ENCODE measurements at regions not wholly inside any gene's neighbourhood (a gene's known extent, or its start where the extent isn't known, plus 50 kb on each side); places are given as distances from the start of the nearest gene placed in this dataset.
"Not testable (repeated sequence)": the region's sequence is repeated elsewhere in the genome, so short reads cannot be mapped to it uniquely, and the experiment has no call there.

- DNase-seq (ENCODE audit: extremely low spot score): no peak
- H3K27ac ChIP-seq (ENCODE audit: low read depth): no peak overlapping the region
Observed at GRCh38 chr7:112575864-112576263, 95.1 kb downstream of the LSMEM1 start.

GRCh38 chr7:112579388-112579787 is 98.6 kb downstream of the LSMEM1 start:
- DNase-seq (ENCODE audit: extremely low spot score): no peak
- Histone ChIP-seq H3K4me3 (ENCODE audit: low read depth, low read length) (no peak overlapping the region), H3K27ac (ENCODE audit: low read depth) (no peak overlapping the region), H3K36me3 (ENCODE audit: insufficient read depth) (no peaks in the 10 kb centered on the region), H3K4me1 (ENCODE audit: insufficient read depth) (no peaks in the 10 kb centered on the region)
- 68% methylated on average over 4 of the region's 4 CpGs for WGBS

More at GRCh38 chr7:112575864-112576263, 95.1 kb downstream of the LSMEM1 start:
- H3K4me3 ChIP-seq (ENCODE audit: low read depth, low read length): no peak overlapping the region
- no peaks in the 10 kb centered on the region for H3K36me3 ChIP-seq (ENCODE audit: insufficient read depth)
- H3K4me1 ChIP-seq (ENCODE audit: insufficient read depth): no peaks in the 10 kb centered on the region
- 50% methylated on average over 1 of the region's 1 CpG for WGBS

GRCh38 chr7:112580717-112581435 is 100.1 kb downstream of the LSMEM1 start:
- no peak overlapping the region for H3K4me3 ChIP-seq (ENCODE audit: low read depth, low read length)
- 86% methylated on average over 5 of the region's 5 CpGs for WGBS
- no peak for DNase-seq (ENCODE audit: extremely low spot score)
- H3K4me1 ChIP-seq (ENCODE audit: insufficient read depth): no peaks in the 10 kb centered on the region
- no peak overlapping the region for H3K27ac ChIP-seq (ENCODE audit: low read depth)
- no peaks in the 10 kb centered on the region for H3K36me3 ChIP-seq (ENCODE audit: insufficient read depth)

DNA sequence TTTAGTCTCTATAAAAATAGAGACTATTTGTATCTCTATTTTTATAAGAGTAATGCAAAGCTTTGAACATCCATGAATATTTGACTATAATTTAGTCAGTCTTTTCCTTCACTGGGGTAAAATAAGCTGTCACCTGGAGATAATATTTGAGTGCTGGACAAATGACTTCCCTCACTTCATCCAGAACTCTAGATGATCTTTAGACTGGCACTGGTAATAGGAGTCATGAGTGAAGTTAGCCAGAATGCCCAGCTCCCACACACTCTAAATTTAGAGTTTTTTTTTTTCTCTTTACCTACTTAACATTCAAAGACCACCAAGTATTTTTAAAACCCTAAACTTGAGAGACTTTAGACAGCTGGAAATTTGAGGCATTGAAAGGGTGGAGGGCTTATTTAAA is 100.7 kb downstream of the LSMEM1 start:
- Histone ChIP-seq H3K4me1 (ENCODE audit: insufficient read depth) (no peaks in the 10 kb centered on the region), H3K27ac (ENCODE audit: low read depth) (no peak overlapping the region), H3K4me3 (ENCODE audit: low read depth, low read length) (no peak overlapping the region), H3K36me3 (ENCODE audit: insufficient read depth) (no peaks in the 10 kb centered on the region)
- no peak for DNase-seq (ENCODE audit: extremely low spot score)

GRCh38 chr7:112584290-112584689 is 103.5 kb downstream of the LSMEM1 start:
- DNase-seq (ENCODE audit: extremely low spot score): no peak
- 51% methylated on average over 2 of the region's 2 CpGs for WGBS
- Histone ChIP-seq H3K36me3 (ENCODE audit: insufficient read depth) (no peaks in the 10 kb centered on the region), H3K27ac (ENCODE audit: low read depth) (no peak overlapping the region), H3K4me1 (ENCODE audit: insufficient read depth) (no peaks in the 10 kb centered on the region), H3K4me3 (ENCODE audit: low read depth, low read length) (no peak overlapping the region)

GRCh38 chr7:112587504-112587903 is 106.7 kb downstream of the LSMEM1 start:
- Histone ChIP-seq H3K27ac (ENCODE audit: low read depth) (no peak overlapping the region), H3K36me3 (ENCODE audit: insufficient read depth) (no peaks in the 10 kb centered on the region), H3K4me1 (ENCODE audit: insufficient read depth) (no peaks in the 10 kb centered on the region), H3K4me3 (ENCODE audit: low read depth, low read length) (no peak overlapping the region)
- WGBS: 89% methylated on average over 4 of the region's 4 CpGs
- DNase-seq (ENCODE audit: extremely low spot score): no peak

DNA sequence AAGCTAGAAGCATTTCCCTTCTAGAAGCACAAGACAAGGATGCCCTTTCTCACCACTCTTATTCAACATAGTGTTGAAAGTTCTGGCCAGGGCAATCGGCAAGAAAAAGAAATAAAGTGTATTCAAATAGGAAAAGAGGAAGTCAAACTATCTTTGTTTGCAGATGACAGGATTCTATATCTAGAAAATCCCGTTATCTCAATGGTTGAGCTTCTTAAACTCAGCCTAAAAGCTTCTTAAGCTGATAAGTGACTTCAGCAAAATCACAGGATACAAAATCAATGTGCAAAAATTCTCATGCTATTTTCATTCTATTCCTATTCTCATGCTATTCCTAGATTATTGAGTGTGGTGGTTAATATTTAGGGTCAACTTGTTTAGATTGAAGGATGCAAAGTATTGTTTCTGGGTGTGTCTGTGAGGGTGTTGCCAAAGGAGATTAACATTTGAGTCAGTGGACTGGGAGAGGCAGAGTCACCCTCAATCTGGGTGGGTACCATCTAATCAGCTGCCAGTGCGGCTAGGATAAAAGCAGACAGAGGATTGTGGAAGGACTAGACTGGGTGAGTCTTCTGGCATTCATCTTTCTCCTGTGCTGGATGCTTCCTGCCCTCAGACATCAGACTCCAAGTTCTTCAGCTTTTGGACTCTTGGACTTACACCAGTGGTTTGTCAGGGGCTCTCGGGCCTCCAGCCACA is 111.9 kb downstream of the LSMEM1 start:
- not testable (repeated sequence) for H3K27ac ChIP-seq (ENCODE audit: low read depth); DNase-seq (ENCODE audit: extremely low spot score); H3K4me3 ChIP-seq (ENCODE audit: low read depth, low read length); H3K4me1 ChIP-seq (ENCODE audit: insufficient read depth); H3K36me3 ChIP-seq (ENCODE audit: insufficient read depth)
- 79% methylated on average over 4 of the region's 4 CpGs for WGBS

DNA sequence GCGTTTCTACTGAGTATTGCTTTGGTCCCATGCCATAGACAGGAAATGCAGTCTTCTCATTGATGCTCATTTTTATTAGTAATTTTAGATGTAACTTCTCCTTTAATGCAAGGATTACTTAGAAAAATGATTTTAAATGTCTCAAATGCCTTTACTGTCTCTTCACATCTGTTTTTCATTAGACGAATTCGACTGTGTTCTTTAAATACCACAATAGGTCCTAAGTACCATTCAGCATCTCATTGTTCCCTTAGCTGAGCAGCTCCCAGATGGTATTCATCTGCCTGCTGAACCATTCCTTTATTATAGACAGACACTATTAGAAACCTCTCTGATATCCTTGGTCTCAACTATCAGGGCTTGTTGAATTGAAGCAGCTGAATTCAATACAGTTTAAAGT is 113.6 kb downstream of the LSMEM1 start:
- H3K27ac ChIP-seq (ENCODE audit: low read depth): no peak overlapping the region
- no peak overlapping the region for H3K4me3 ChIP-seq (ENCODE audit: low read depth, low read length)
- WGBS: 43% methylated on average over 3 of the region's 3 CpGs
- H3K4me1 ChIP-seq (ENCODE audit: insufficient read depth): no peaks in the 10 kb centered on the region
- no peaks in the 10 kb centered on the region for H3K36me3 ChIP-seq (ENCODE audit: insufficient read depth)
- DNase-seq (ENCODE audit: extremely low spot score): no peak

DNA sequence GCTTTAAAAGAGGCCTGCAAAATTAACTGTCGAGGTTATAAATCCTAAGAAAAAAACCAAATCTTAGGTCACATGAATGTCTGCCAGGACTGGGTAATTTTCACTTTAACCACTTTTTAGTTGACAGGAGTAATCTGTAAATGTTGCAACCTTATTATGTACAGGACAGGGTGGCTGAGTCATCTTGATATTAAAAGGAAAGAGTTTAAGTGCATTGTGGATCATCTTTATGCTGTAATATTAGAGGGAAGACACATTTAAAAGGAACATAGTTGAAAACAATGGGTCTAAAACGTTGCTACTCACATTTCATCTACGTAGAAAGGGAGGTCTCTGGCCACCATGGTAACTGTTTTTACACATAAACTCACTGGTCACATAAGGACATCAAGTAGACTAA is 115.5 kb downstream of the LSMEM1 start:
- H3K27ac ChIP-seq (ENCODE audit: low read depth): no peak overlapping the region
- no peaks in the 10 kb centered on the region for H3K36me3 ChIP-seq (ENCODE audit: insufficient read depth)
- no peak overlapping the region for H3K4me3 ChIP-seq (ENCODE audit: low read depth, low read length)
- 20% methylated on average over 3 of the region's 3 CpGs for WGBS
- no peak for DNase-seq (ENCODE audit: extremely low spot score)
- no peaks in the 10 kb centered on the region for H3K4me1 ChIP-seq (ENCODE audit: insufficient read depth)

- no peak overlapping the region for H3K4me3 ChIP-seq (ENCODE audit: low read depth, low read length)
- DNase-seq (ENCODE audit: extremely low spot score): no peak
- H3K27ac ChIP-seq (ENCODE audit: low read depth): no peak overlapping the region
- no peaks in the 10 kb centered on the region for H3K4me1 ChIP-seq (ENCODE audit: insufficient read depth)
- no peaks in the 10 kb centered on the region for H3K36me3 ChIP-seq (ENCODE audit: insufficient read depth)
- WGBS: 65% methylated on average over 2 of the region's 2 CpGs
Observed at GRCh38 chr7:112596981-112597380, 116.2 kb downstream of the LSMEM1 start.

GRCh38 chr7:112603673-112604072 is 122.9 kb downstream of the LSMEM1 start:
- no peak for DNase-seq (ENCODE audit: extremely low spot score)
- Histone ChIP-seq H3K4me3 (ENCODE audit: low read depth, low read length) (no peak overlapping the region), H3K4me1 (ENCODE audit: insufficient read depth) (no peaks in the 10 kb centered on the region), H3K36me3 (ENCODE audit: insufficient read depth) (no peaks in the 10 kb centered on the region), H3K27ac (ENCODE audit: low read depth) (no peak overlapping the region)
- WGBS: 76% methylated on average over 1 of the region's 1 CpG

- WGBS: 37% methylated on average over 1 of the region's 1 CpG
- Histone ChIP-seq H3K4me1 (ENCODE audit: insufficient read depth) (no peaks in the 10 kb centered on the region), H3K27ac (ENCODE audit: low read depth) (no peak overlapping the region), H3K4me3 (ENCODE audit: low read depth, low read length) (no peak overlapping the region), H3K36me3 (ENCODE audit: insufficient read depth) (no peaks in the 10 kb centered on the region)
- no peak for DNase-seq (ENCODE audit: extremely low spot score)
Observed at GRCh38 chr7:112610636-112611035, 129.8 kb downstream of the LSMEM1 start.

DNA sequence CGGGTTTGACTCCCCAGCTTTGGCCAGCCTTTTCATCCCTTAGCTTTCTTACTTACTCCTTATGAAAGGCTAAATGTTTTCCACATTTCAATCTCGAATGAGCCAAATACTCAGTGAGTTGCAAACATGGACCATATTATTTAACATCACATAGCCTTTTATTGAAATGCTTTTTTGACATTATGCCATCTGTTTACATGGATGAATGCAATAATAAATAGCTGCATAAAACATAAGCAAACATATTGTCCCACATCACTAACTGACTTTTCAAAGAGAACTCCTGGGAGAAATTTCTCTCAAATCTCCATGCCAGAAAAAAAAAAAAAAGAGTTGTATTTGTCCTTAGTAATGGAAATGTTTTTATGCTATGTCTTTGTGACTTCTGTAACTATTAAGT is 134.9 kb downstream of the LSMEM1 start:
- DNase-seq (ENCODE audit: extremely low spot score): no peak
- no peak overlapping the region for H3K4me3 ChIP-seq (ENCODE audit: low read depth, low read length)
- H3K4me1 ChIP-seq (ENCODE audit: insufficient read depth): no peaks in the 10 kb centered on the region
- no peak overlapping the region for H3K27ac ChIP-seq (ENCODE audit: low read depth)
- no peaks in the 10 kb centered on the region for H3K36me3 ChIP-seq (ENCODE audit: insufficient read depth)
- WGBS: 82% methylated on average over 2 of the region's 2 CpGs

DNA sequence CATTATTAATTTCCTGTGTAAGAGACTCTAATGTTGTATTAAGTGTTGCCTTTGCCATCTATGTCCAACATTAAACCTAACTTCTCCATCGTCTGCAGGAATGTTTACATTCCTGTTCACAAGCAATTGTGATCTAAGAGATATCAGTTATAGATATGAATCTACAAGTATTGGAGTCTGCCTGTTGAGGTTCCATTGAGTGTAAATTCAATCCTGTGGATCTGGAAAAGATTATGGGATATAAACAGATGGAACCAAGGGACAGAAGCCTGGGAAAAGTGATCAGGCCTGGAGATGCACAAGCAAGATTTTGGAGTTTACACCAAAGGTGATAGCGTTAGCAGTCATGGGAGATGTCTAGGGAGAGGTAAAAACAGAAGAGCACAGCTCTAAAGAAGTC is 135.5 kb downstream of the LSMEM1 start:
- Histone ChIP-seq H3K27ac (ENCODE audit: low read depth) (no peak overlapping the region), H3K36me3 (ENCODE audit: insufficient read depth) (no peaks in the 10 kb centered on the region), H3K4me1 (ENCODE audit: insufficient read depth) (no peaks in the 10 kb centered on the region), H3K4me3 (ENCODE audit: low read depth, low read length) (no peak overlapping the region)
- DNase-seq (ENCODE audit: extremely low spot score): no peak
- 65% methylated on average over 2 of the region's 2 CpGs for WGBS

Data from urinary bladder (tissue), 3 donors.